A549 (cell line): ENCODE measurements at regions not wholly inside any gene's neighbourhood (a gene's known extent, or its start where the extent isn't known, plus 50 kb on each side); places are given as distances from the start of the nearest gene placed in this dataset.

Experiments
- ATAC-seq, 2 experiments: fragments of 200-7000 bp in 1 of 2; fragments of >200 bp in 1 of 2; cut with Nextera tagmentation in 1 of 2; cut with Tn5 transposase in 1 of 2; 3 replicates each; pipeline versions ENCODE4 v1.8.0 to v1.9.1; 2018 to 2020; ENCODE audit warnings: mild to moderate bottlenecking in 1 of 2, moderate library complexity in 1 of 2
- CTCF ChIA-PET: fragments of 300-600 bp; sonication (Branson Sonifier 250); formaldehyde crosslinking; extraction: SDS; loops from one replicate; lab custom pipeline; 2021; ENCODE audit warnings: antibody characterized with exemption, inconsistent platforms; lab: Yijun Ruan, JAX
- POLR2A ChIA-PET: fragments of 350-600 bp; formaldehyde crosslinking; extraction: SDS; loops from one replicate; lab custom pipeline; 2021; ENCODE audit warnings: antibody characterized with exemption, inconsistent platforms; lab: Yijun Ruan, JAX
- DNase-seq, 2 experiments: peaks; one replicate each; pipeline versions ENCODE4 v3.0.0 to v3.0.0-alpha.2; 2011 to 2016; ENCODE audit warnings: low read depth in 1 of 2, low spot score in 1 of 2
- FAIRE-seq: peaks from 2 replicates; lab custom pipeline; 2011; peaks lifted over from hg19 to GRCh38; lab: Jason Lieb, UNC
- H3K27ac ChIP-seq, 2 experiments: fragments of >200 bp; sonication (Bioruptor Twin); formaldehyde crosslinking; 3 replicates each; pipeline ENCODE4 v1.5.1; 2016 to 2017
- H3K4me1 ChIP-seq: fragments of >200 bp; sonication (Bioruptor Twin); formaldehyde crosslinking; 3 replicates; pipeline ENCODE4 v1.6.1; 2016
- H3K4me2 ChIP-seq: fragments of >200 bp; sonication (Bioruptor Twin); formaldehyde crosslinking; 3 replicates; pipeline ENCODE4 v1.6.1; 2016
- H3K4me3 ChIP-seq: fragments of >200 bp; sonication (Bioruptor Twin); formaldehyde crosslinking; 3 replicates; pipeline ENCODE4 v1.5.1; 2016
- H3K9me3 ChIP-seq: fragments of >200 bp; sonication (Bioruptor Twin); formaldehyde crosslinking; 3 replicates; pipeline ENCODE4 v1.6.1; 2016
- BHLHE40 ChIP-seq: IDR thresholded peaks from 2 replicates; pipeline ENCODE4 v1.6.1; 2012; ENCODE audit warnings: low read depth, low read length, inconsistent platforms
- CHD2 ChIP-seq: fragments of 150-350 bp; IDR thresholded peaks from 2 replicates; pipeline ENCODE4 v1.6.1; 2014; ENCODE audit warnings: low read length; ENCODE audit not compliant: partially characterized antibody
- CTCF ChIP-seq: fragments of >200 bp; sonication (Bioruptor Twin); formaldehyde crosslinking; IDR thresholded peaks from 3 replicates; pipeline ENCODE4 v1.5.1; 2016
- EHMT2 ChIP-seq: fragments of 200-600 bp; sonication (generic); IDR thresholded peaks from 2 replicates; pipeline ENCODE4 v1.6.1; 2016; ENCODE audit warnings: antibody characterized with exemption, low read depth, mild to moderate bottlenecking, moderate library complexity
- FOXS1 ChIP-seq: fragments of 250-450 bp; sonication (Bioruptor Pico); IDR thresholded peaks from 2 replicates; pipeline ENCODE4 v1.5.0; 2020; ENCODE audit warnings: mild to moderate bottlenecking, moderate library complexity
- HES2 ChIP-seq: fragments of >200 bp; sonication (Bioruptor Twin); formaldehyde crosslinking; IDR thresholded peaks from 2 replicates; pipeline ENCODE4 v1.6.1; 2016
- HOXB5 ChIP-seq: fragments of 250-450 bp; sonication (Bioruptor Pico); IDR thresholded peaks from 2 replicates; pipeline ENCODE4 v1.5.0; 2020; ENCODE audit warnings: mild to moderate bottlenecking, moderate library complexity
- JUNB ChIP-seq: fragments of >200 bp; sonication (Bioruptor Twin); formaldehyde crosslinking; IDR thresholded peaks from 2 replicates; pipeline ENCODE4 v1.6.1; 2016
- KDM1A ChIP-seq: fragments of 200-600 bp; sonication (generic); IDR thresholded peaks from 2 replicates; pipeline ENCODE4 v1.6.1; 2016; ENCODE audit warnings: low read depth, mild to moderate bottlenecking
- KDM5A ChIP-seq: fragments of 200-600 bp; sonication (generic); IDR thresholded peaks from 2 replicates; pipeline ENCODE4 v1.6.1; 2016; ENCODE audit warnings: antibody characterized with exemption, mild to moderate bottlenecking
- NFE2L2 ChIP-seq: fragments of 150-350 bp; conservative IDR thresholded peaks from 2 replicates; pipeline ENCODE4 v1.6.1; 2014; ENCODE audit warnings: low read length
- PHF8 ChIP-seq: fragments of 200-600 bp; sonication (generic); IDR thresholded peaks from 2 replicates; pipeline ENCODE4 v1.6.1; 2016; ENCODE audit warnings: low read depth, mild to moderate bottlenecking, antibody characterized with exemption, moderate library complexity, borderline replicate concordance
- RAD21 ChIP-seq, 2 experiments: fragments of >200 bp in 1 of 2; sonication (Bioruptor Twin) in 1 of 2; formaldehyde crosslinking in 1 of 2; IDR thresholded peaks in 1 of 2; conservative IDR thresholded peaks in 1 of 2; 2 replicates in 1 of 2; 3 replicates in 1 of 2; pipeline ENCODE4 v1.6.1; 2012 to 2018; ENCODE audit warnings: inconsistent platforms in 1 of 2
- REST ChIP-seq: fragments of 200-600 bp; sonication (generic); IDR thresholded peaks from 2 replicates; pipeline ENCODE4 v1.6.1; 2016; ENCODE audit warnings: antibody characterized with exemption, mild to moderate bottlenecking, moderate library complexity
- SMC3 ChIP-seq: fragments of >200 bp; sonication (Bioruptor Twin); formaldehyde crosslinking; IDR thresholded peaks from 3 replicates; pipeline ENCODE4 v1.6.1; 2018; ENCODE audit warnings: inconsistent platforms
- TFCP2L1 ChIP-seq: fragments of 250-450 bp; sonication (Bioruptor Pico); IDR thresholded peaks from 2 replicates; pipeline ENCODE4 v1.5.0; 2021; ENCODE audit warnings: mild to moderate bottlenecking
- ZFP36 ChIP-seq: fragments of 450-650 bp; IDR thresholded peaks from 2 replicates; pipeline ENCODE4 v1.6.1; 2014; ENCODE audit warnings: borderline replicate concordance; ENCODE audit not compliant: partially characterized antibody
- ZNF302 ChIP-seq: fragments of 250-450 bp; sonication (Bioruptor Pico); IDR thresholded peaks from 2 replicates; pipeline ENCODE4 v1.9.0; 2021; ENCODE audit warnings: inconsistent platforms, mild to moderate bottlenecking, moderate library complexity
- WGBS: methylation state at CpG from one replicate; pipeline ENCODE4 v1.1.6; 2017; ENCODE audit errors: missing lambda C conversion rate; 5-methylcytosine and 5-hydroxymethylcytosine counted together
- TF ChIP-seq, protein P1 (sequence below): IDR thresholded peaks from 2 replicates; pipeline ENCODE4 v1.6.1; 2012
- TF ChIP-seq, protein P2 (sequence below): fragments of 250-450 bp; sonication (Bioruptor Pico); IDR thresholded peaks from 2 replicates; pipeline ENCODE4 v1.5.0; 2021; ENCODE audit warnings: mild to moderate bottlenecking, moderate library complexity, borderline replicate concordance
- TF ChIP-seq, protein P3 (sequence below): fragments of 250-450 bp; sonication (Bioruptor Pico); IDR thresholded peaks from 2 replicates; pipeline ENCODE4 v1.5.0; 2020; ENCODE audit warnings: low read depth, mild to moderate bottlenecking, moderate library complexity

- H3K27ac ChIP-seq, result no peak overlapping the region
- ATAC-seq, result no peak
- DNase-seq, result no peak
- ChIA-PET POLR2A (no interaction called here), CTCF (no interaction called here)
- no peaks in the 10 kb centered on the region for H3K4me1 ChIP-seq
- no peak for FAIRE-seq
- H3K4me2 ChIP-seq, result no peak overlapping the region
- WGBS, result 53% methylated on average over 1 of the region's 1 CpG
- H3K9me3 ChIP-seq, result no peaks in the 10 kb centered on the region
- TF ChIP-seq EHMT2 (no peak), HOXB5 (CRISPR knock-in tag) (no peak), ZNF302 (CRISPR knock-in tag) (no peak), FOXS1 (CRISPR knock-in tag) (no peak), SMC3 (no peak), ZFP36 (no peak), CTCF (no peak), TFCP2L1 (CRISPR knock-in tag) (no peak), BHLHE40 (no peak), PHF8 (no peak), CHD2 (no peak), RAD21 (conservative IDR thresholded peaks at IDR 0.05 in 1 of 2, IDR thresholded peaks at IDR 0.05 in 1 of 2) (no peak), HES2 (no peak)
- TF ChIP-seq, protein P1, sequence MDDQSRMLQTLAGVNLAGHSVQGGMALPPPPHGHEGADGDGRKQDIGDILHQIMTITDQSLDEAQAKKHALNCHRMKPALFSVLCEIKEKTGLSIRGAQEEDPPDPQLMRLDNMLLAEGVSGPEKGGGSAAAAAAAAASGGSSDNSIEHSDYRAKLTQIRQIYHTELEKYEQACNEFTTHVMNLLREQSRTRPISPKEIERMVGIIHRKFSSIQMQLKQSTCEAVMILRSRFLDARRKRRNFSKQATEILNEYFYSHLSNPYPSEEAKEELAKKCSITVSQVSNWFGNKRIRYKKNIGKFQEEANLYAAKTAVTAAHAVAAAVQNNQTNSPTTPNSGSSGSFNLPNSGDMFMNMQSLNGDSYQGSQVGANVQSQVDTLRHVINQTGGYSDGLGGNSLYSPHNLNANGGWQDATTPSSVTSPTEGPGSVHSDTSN, result no peak
- no peak overlapping the region for H3K4me3 ChIP-seq
Observed at GRCh38 chr11:104432981-104433380, 269.0 kb upstream of the PDGFD start.

- ATAC-seq, result no peak
- Histone ChIP-seq H3K4me1 (no peaks in the 10 kb centered on the region), H3K9me3 (no peaks in the 10 kb centered on the region), H3K4me3 (no peak overlapping the region), H3K27ac (no peak overlapping the region), H3K4me2 (no peak overlapping the region)
- FAIRE-seq, result no peak
- POLR2A ChIA-PET, result no interaction called here
- WGBS, result 38% methylated on average over 4 of the region's 4 CpGs
- DNase-seq, result no peak
- CTCF ChIA-PET, result no interaction called here
- TF ChIP-seq, protein P2, sequence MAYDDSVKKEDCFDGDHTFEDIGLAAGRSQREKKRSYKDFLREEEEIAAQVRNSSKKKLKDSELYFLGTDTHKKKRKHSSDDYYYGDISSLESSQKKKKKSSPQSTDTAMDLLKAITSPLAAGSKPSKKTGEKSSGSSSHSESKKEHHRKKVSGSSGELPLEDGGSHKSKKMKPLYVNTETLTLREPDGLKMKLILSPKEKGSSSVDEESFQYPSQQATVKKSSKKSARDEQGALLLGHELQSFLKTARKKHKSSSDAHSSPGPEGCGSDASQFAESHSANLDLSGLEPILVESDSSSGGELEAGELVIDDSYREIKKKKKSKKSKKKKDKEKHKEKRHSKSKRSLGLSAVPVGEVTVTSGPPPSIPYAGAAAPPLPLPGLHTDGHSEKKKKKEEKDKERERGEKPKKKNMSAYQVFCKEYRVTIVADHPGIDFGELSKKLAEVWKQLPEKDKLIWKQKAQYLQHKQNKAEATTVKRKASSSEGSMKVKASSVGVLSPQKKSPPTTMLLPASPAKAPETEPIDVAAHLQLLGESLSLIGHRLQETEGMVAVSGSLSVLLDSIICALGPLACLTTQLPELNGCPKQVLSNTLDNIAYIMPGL (CRISPR knock-in tag), result no peak
- TF ChIP-seq, protein P3, sequence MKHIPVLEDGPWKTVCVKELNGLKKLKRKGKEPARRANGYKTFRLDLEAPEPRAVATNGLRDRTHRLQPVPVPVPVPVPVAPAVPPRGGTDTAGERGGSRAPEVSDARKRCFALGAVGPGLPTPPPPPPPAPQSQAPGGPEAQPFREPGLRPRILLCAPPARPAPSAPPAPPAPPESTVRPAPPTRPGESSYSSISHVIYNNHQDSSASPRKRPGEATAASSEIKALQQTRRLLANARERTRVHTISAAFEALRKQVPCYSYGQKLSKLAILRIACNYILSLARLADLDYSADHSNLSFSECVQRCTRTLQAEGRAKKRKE, result no peak
- no peak for TF ChIP-seq JUNB
- no peak for TF ChIP-seq REST
- no peak for TF ChIP-seq KDM5A
- TF ChIP-seq, protein P1, result no peak
- no peak for TF ChIP-seq CTCF
- TF ChIP-seq NFE2L2, result no peak
- TF ChIP-seq KDM1A, result no peak
Observed at GRCh38 chr11:104432526-104432925, 268.6 kb upstream of the PDGFD start.
